K562 (cell line): ENCODE measurements at regions not wholly inside any gene's neighbourhood (a gene's known extent, or its start where the extent isn't known, plus 50 kb on each side); places are given as distances from the start of the nearest gene placed in this dataset.

Experiments used
- ATAC-seq: fragments of 200-7000 bp; cut with Tn5 transposase; 3 replicates; pipeline ENCODE4 v1.9.1; 2020; ENCODE audit warnings: moderate library complexity
- BruUV-seq: library from RNA; stranded (reverse); fragments of 400-500 nt; replicated peaks from 2 replicates; lab custom pipeline; 2021; lab: Mats Ljungman, UMichigan
- CTCF ChIA-PET: fragments of 300-600 bp; formaldehyde crosslinking; extraction: SDS; loops from one replicate; lab custom pipeline; 2021; ENCODE audit warnings: low intra/inter-chr PET ratio; lab: Yijun Ruan, JAX
- POLR2A ChIA-PET: fragments of 300-600, 350-650 bp; sonication (Branson Sonifier 250); formaldehyde crosslinking; extraction: SDS; loops from one replicate; lab custom pipeline; 2021; ENCODE audit warnings: antibody characterized with exemption, inconsistent platforms; lab: Yijun Ruan, JAX
- DNase-seq, 4 experiments: peaks; one replicate each; pipeline versions ENCODE4 v3.0.0 to v3.0.0-alpha.2; 2011 to 2018; ENCODE audit warnings: low spot score in 3 of 4, mixed read lengths in 3 of 4; ENCODE audit errors: extremely low read depth in 1 of 4
- FAIRE-seq: peaks from 2 replicates; lab custom pipeline; 2011; peaks lifted over from hg19 to GRCh38; lab: Jason Lieb, UNC
- H2AFZ ChIP-seq: 2 replicates; pipeline ENCODE4 v1.6.0; 2011; ENCODE audit warnings: low read depth, low read length, control low read depth, inconsistent platforms
- H3K27ac ChIP-seq: fragments of 200-600 bp; 3 replicates; pipeline ENCODE4 v1.8.0; 2011; ENCODE audit warnings: low read depth, mild to moderate bottlenecking, control low read depth, inconsistent platforms, low read length, moderate library complexity, mixed read lengths; ENCODE audit errors: extremely low read depth
- H3K27me3 ChIP-seq, 2 experiments: fragments of 300-600 bp in 1 of 2; 2 replicates in 1 of 2; 3 replicates in 1 of 2; pipeline versions ENCODE4 v1.6.0 to v1.8.0; 2011; ENCODE audit warnings: inconsistent platforms in 2 of 2, low read length in 2 of 2, mild to moderate bottlenecking in 1 of 2, mixed read lengths in 1 of 2, moderate library complexity in 1 of 2; ENCODE audit not compliant: control insufficient read depth in 2 of 2, insufficient read depth in 2 of 2
- H3K36me3 ChIP-seq: fragments of 300-600 bp; 3 replicates; pipeline ENCODE4 v1.8.0; 2011; ENCODE audit warnings: mild to moderate bottlenecking, low read length, inconsistent platforms; ENCODE audit not compliant: control insufficient read depth, insufficient read depth
- H3K4me1 ChIP-seq, 2 experiments: fragments of 200-600 bp in 1 of 2; replicated peaks in 1 of 2; 2 replicates in 1 of 2; 3 replicates in 1 of 2; pipeline versions ENCODE4 v1.5.1 to v1.8.0; 2011; ENCODE audit warnings: inconsistent platforms in 2 of 2, low read length in 2 of 2, mild to moderate bottlenecking in 1 of 2, mixed read lengths in 1 of 2, moderate library complexity in 1 of 2; ENCODE audit not compliant: control insufficient read depth in 2 of 2, insufficient read depth in 2 of 2
- H3K4me2 ChIP-seq: 2 replicates; pipeline ENCODE4 v1.6.1; 2011; ENCODE audit warnings: low read length, control low read depth, inconsistent platforms, mixed read lengths; ENCODE audit not compliant: insufficient read depth
- H3K4me3 ChIP-seq: fragments of 200-600 bp; sonication (generic), shearing (Covaris generic); 2 replicates; pipeline ENCODE4 v1.5.1; 2016; ENCODE audit warnings: control low read depth, inconsistent platforms
- H3K79me2 ChIP-seq: fragments of 200-600 bp; 3 replicates; pipeline ENCODE4 v1.8.0; 2011; ENCODE audit warnings: low read length, inconsistent platforms; ENCODE audit not compliant: control insufficient read depth, insufficient read depth
- H3K9ac ChIP-seq, 2 experiments: 2 replicates each; pipeline versions ENCODE4 v1.6.0 to v1.6.1; 2011; ENCODE audit warnings: low read depth in 2 of 2, low read length in 2 of 2, control low read depth in 1 of 2, inconsistent platforms in 1 of 2, mild to moderate bottlenecking in 1 of 2, mixed read lengths in 1 of 2; ENCODE audit not compliant: insufficient read depth in 1 of 2
- H3K9me1 ChIP-seq: one replicate; pipeline ENCODE4 v1.6.0; 2011; ENCODE audit warnings: inconsistent platforms, mild to moderate bottlenecking, low read length, moderate library complexity; ENCODE audit not compliant: control insufficient read depth, insufficient read depth
- H3K9me3 ChIP-seq: replicated peaks from 2 replicates; pipeline ENCODE4 v1.5.1; 2011; ENCODE audit warnings: low read depth, low read length, inconsistent platforms; ENCODE audit not compliant: control insufficient read depth, insufficient read depth
- H4K20me1 ChIP-seq: replicated peaks from 2 replicates; pipeline ENCODE4 v1.6.1; 2011; ENCODE audit warnings: low read length, inconsistent platforms, mixed read lengths; ENCODE audit not compliant: control insufficient read depth, insufficient read depth
- BDP1 ChIP-seq: IDR thresholded peaks from 3 replicates; pipeline ENCODE4 v1.6.1; 2011; ENCODE audit not compliant: insufficient read length, insufficient read depth
- CAMTA2 ChIP-seq: fragments of 250-450 bp; sonication (Bioruptor Pico); conservative IDR thresholded peaks from 2 replicates; pipeline ENCODE4 v1.5.1; 2022
- HIVEP1 ChIP-seq: fragments of 250-450 bp; sonication (Bioruptor Pico); IDR thresholded peaks from 2 replicates; pipeline ENCODE4 v1.4.0; 2020; ENCODE audit warnings: mild to moderate bottlenecking
- KDM2B ChIP-seq: fragments of 250-450 bp; sonication (Bioruptor Pico); IDR thresholded peaks from 2 replicates; pipeline ENCODE4 v1.8.0; 2021; ENCODE audit warnings: mild to moderate bottlenecking, moderate library complexity
- MEF2A ChIP-seq: IDR thresholded peaks from 2 replicates; pipeline ENCODE4 v1.6.1; 2011; ENCODE audit warnings: low read depth, mild to moderate bottlenecking, low read length, moderate library complexity; ENCODE audit not compliant: control insufficient read depth
- NR2C2 ChIP-seq, 2 experiments: fragments of 200-800 bp in 1 of 2; sonication (Bioruptor generic) in 1 of 2; sonication (generic) in 1 of 2; formaldehyde crosslinking in 1 of 2; IDR thresholded peaks; 2 replicates each; pipeline versions ENCODE4 v1.6.1 to v1.8.0; 2016 to 2022; ENCODE audit warnings: mild to moderate bottlenecking in 1 of 2, missing compliant biosample characterization in 1 of 2, missing genetic modification characterization in 1 of 2, missing genetic modification reagents in 1 of 2
- RFX7 ChIP-seq: fragments of 250-450 bp; sonication (Bioruptor Pico); IDR thresholded peaks from 2 replicates; pipeline ENCODE4 v1.5.1; 2021; ENCODE audit warnings: mild to moderate bottlenecking
- TARDBP ChIP-seq: fragments of 450-650 bp; IDR thresholded peaks from 2 replicates; pipeline ENCODE4 v1.6.1; 2016
- ZNF3 ChIP-seq: fragments of 250-450 bp; sonication (Bioruptor Pico); IDR thresholded peaks from 2 replicates; pipeline ENCODE4 v1.5.0; 2021; ENCODE audit warnings: mild to moderate bottlenecking, moderate library complexity
- ZNF384 ChIP-seq: IDR thresholded peaks from 2 replicates; pipeline ENCODE4 v1.6.1; 2012; ENCODE audit warnings: low read depth, low read length, improper control_type of control experiment
- ZNF444 ChIP-seq: fragments of 250-450 bp; sonication (Bioruptor Pico); IDR thresholded peaks from 2 replicates; pipeline ENCODE4 v1.4.0; 2020; ENCODE audit warnings: mild to moderate bottlenecking, moderate library complexity
- ZNF586 ChIP-seq: fragments of 450-650 bp; formaldehyde crosslinking; conservative IDR thresholded peaks from 2 replicates; pipeline ENCODE4 v1.4.0; 2020; ENCODE audit warnings: mild to moderate bottlenecking, moderate library complexity
- ZNF785 ChIP-seq: fragments of 250-450 bp; sonication (Bioruptor Pico); IDR thresholded peaks from 2 replicates; pipeline ENCODE4 v1.4.0; 2020; ENCODE audit warnings: mild to moderate bottlenecking
- ZNF830 ChIP-seq: fragments of 250-450 bp; sonication (Bioruptor Pico); IDR thresholded peaks from 2 replicates; pipeline ENCODE4 v1.5.0; 2021; ENCODE audit warnings: mild to moderate bottlenecking
- WGBS: fragments of 100-300 bp; shearing (Covaris generic); methylation state at CpG from one replicate; pipeline ENCODE4 v1.1.6; 2016; ENCODE audit warnings: low coverage, mixed read lengths; ENCODE audit not compliant: insufficient coverage; ENCODE audit errors: missing lambda C conversion rate; 5-methylcytosine and 5-hydroxymethylcytosine counted together
- in situ Hi-C: fragments of 300-500 bp; cut with MboI; formaldehyde crosslinking; loops from 4 replicates; pipeline ENCODE4 v1.15.0; 2018; ENCODE audit warnings: inconsistent platforms, mixed read lengths
- intact Hi-C: fragments of 100-400 bp; cut with micrococcal nuclease; formaldehyde crosslinking; loops from 2 replicates; pipeline ENCODE4 v1.14.2; 2022
- TF ChIP-seq, protein P1 (sequence below): sonication (generic); formaldehyde crosslinking; IDR thresholded peaks from 2 replicates; pipeline ENCODE4 v1.8.0; 2022; ENCODE audit warnings: mild to moderate bottlenecking, low read depth, missing genetic modification reagents
- TF ChIP-seq, protein P2 (sequence below): fragments of 250-450 bp; sonication (Bioruptor Pico); IDR thresholded peaks from 2 replicates; pipeline ENCODE4 v1.9.0; 2021; ENCODE audit warnings: mild to moderate bottlenecking
- TF ChIP-seq, protein P3 (sequence below): sonication (generic); formaldehyde crosslinking; IDR thresholded peaks from 2 replicates; pipeline ENCODE4 v1.8.1; 2023; ENCODE audit warnings: missing genetic modification reagents, mild to moderate bottlenecking, borderline replicate concordance

DNA sequence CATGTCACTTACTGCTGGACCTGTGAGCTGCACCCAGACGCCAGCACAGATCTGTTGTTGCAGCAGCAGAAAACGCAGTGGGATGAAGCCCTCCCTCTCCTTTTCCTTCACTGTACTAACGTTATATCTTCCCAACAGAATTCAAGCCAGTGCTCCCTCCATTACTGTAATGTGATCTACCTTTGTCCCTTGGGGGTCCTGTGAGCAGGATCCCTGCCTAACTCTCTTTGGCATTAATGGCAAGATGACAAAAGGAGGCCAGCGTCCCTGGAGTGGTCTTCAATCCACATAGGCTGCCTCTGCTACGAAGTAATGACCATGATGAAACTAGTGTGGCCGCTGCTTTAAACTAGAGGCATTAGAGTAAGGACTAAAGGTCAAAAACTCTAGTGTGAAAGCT lies 69.3 kb upstream of the SOX14 start:
- in situ Hi-C loops: no loop called here
- no peaks in the 10 kb centered on the region for H3K4me1 ChIP-seq
- no peak overlapping the region for H3K9ac ChIP-seq
- no peak overlapping the region for H3K4me3 ChIP-seq
- ChIA-PET CTCF (no interaction called here), POLR2A (no interaction called here)
- no peaks in the 10 kb centered on the region for H3K36me3 ChIP-seq
- H4K20me1 ChIP-seq: no peaks in the 10 kb centered on the region
- no peak for FAIRE-seq
- H3K4me2 ChIP-seq: no peak overlapping the region
- no peaks in the 10 kb centered on the region for H3K9me1 ChIP-seq
- DNase-seq: no peak
- ATAC-seq: no peak
- H3K79me2 ChIP-seq: no peaks in the 10 kb centered on the region
- H2AFZ ChIP-seq: no peak overlapping the region
- no peak overlapping the region for H3K27ac ChIP-seq
- no peaks in the 10 kb centered on the region for H3K9me3 ChIP-seq
- BruUV-seq: no TSS peak
- intact Hi-C loops: loop anchor here (10.0 kb wide), 1 partner anchor 570 kb away; no protein-coding TSS in a partner anchor
- WGBS: 0% methylated on average over 6 of the region's 6 CpGs
- H3K27me3 ChIP-seq: no peaks in the 10 kb centered on the region
- TF ChIP-seq HIVEP1 (no peak), ZNF384 (no peak), BDP1 (no peak), ZNF3 (no peak), ZNF444 (CRISPR knock-in tag) (no peak), KDM2B (CRISPR knock-in tag) (no peak), ZNF830 (CRISPR knock-in tag) (no peak), ZNF586 (CRISPR knock-in tag) (no peak), RFX7 (CRISPR knock-in tag) (no peak), ZNF785 (CRISPR knock-in tag) (no peak), MEF2A (no peak), TARDBP (no peak), CAMTA2 (CRISPR knock-in tag) (no peak), NR2C2 (CRISPR knock-in tag; IDR thresholded peaks at IDR 0.05) (no peak), NR2C2 (tag; IDR thresholded peaks at IDR 0.05) (no peak)
- TF ChIP-seq, protein P1, sequence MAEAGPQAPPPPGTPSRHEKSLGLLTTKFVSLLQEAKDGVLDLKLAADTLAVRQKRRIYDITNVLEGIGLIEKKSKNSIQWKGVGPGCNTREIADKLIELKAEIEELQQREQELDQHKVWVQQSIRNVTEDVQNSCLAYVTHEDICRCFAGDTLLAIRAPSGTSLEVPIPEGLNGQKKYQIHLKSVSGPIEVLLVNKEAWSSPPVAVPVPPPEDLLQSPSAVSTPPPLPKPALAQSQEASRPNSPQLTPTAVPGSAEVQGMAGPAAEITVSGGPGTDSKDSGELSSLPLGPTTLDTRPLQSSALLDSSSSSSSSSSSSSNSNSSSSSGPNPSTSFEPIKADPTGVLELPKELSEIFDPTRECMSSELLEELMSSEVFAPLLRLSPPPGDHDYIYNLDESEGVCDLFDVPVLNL (CRISPR knock-in tag): no peak
- TF ChIP-seq, protein P2, sequence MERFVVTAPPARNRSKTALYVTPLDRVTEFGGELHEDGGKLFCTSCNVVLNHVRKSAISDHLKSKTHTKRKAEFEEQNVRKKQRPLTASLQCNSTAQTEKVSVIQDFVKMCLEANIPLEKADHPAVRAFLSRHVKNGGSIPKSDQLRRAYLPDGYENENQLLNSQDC (CRISPR knock-in tag): no peak
- TF ChIP-seq, protein P3, sequence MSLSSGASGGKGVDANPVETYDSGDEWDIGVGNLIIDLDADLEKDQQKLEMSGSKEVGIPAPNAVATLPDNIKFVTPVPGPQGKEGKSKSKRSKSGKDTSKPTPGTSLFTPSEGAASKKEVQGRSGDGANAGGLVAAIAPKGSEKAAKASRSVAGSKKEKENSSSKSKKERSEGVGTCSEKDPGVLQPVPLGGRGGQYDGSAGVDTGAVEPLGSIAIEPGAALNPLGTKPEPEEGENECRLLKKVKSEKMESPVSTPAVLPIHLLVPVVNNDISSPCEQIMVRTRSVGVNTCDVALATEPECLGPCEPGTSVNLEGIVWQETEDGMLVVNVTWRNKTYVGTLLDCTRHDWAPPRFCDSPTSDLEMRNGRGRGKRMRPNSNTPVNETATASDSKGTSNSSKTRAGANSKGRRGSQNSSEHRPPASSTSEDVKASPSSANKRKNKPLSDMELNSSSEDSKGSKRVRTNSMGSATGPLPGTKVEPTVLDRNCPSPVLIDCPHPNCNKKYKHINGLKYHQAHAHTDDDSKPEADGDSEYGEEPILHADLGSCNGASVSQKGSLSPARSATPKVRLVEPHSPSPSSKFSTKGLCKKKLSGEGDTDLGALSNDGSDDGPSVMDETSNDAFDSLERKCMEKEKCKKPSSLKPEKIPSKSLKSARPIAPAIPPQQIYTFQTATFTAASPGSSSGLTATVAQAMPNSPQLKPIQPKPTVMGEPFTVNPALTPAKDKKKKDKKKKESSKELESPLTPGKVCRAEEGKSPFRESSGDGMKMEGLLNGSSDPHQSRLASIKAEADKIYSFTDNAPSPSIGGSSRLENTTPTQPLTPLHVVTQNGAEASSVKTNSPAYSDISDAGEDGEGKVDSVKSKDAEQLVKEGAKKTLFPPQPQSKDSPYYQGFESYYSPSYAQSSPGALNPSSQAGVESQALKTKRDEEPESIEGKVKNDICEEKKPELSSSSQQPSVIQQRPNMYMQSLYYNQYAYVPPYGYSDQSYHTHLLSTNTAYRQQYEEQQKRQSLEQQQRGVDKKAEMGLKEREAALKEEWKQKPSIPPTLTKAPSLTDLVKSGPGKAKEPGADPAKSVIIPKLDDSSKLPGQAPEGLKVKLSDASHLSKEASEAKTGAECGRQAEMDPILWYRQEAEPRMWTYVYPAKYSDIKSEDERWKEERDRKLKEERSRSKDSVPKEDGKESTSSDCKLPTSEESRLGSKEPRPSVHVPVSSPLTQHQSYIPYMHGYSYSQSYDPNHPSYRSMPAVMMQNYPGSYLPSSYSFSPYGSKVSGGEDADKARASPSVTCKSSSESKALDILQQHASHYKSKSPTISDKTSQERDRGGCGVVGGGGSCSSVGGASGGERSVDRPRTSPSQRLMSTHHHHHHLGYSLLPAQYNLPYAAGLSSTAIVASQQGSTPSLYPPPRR (CRISPR knock-in tag): no peak
